ENCODE measurements at regions not wholly inside any gene's neighbourhood (a gene's known extent, or its start where the extent isn't known, plus 50 kb on each side); places are given as distances from the start of the nearest gene placed in this dataset.

- H3K4me1 ChIP-seq (ENCODE audit: control insufficient read depth, insufficient read depth, low read length): no peaks in the 10 kb centered on the region
- no peaks in the 10 kb centered on the region for H3K36me3 ChIP-seq (ENCODE audit: control insufficient read depth in 2 of 2, insufficient read depth in 2 of 2, low read length in 1 of 2)
- H3K27me3 ChIP-seq (replicated peaks in 1 of 2; ENCODE audit: control insufficient read depth in 2 of 2, insufficient read depth in 2 of 2, low read length in 1 of 2): no peaks in the 10 kb centered on the region
- no peak overlapping the region for H2AFZ ChIP-seq (ENCODE audit: control insufficient read depth, low read depth, low read length)
- no peaks in the 10 kb centered on the region for H4K20me1 ChIP-seq (ENCODE audit: control insufficient read depth, insufficient read depth)
- ChIA-PET POLR2A (no interaction called here), SMC1A (ENCODE audit: uncharacterized antibody, unreplicated experiment) (no interaction called here), RAD21 (ENCODE audit: unreplicated experiment) (no interaction called here), CTCF (no interaction called here)
- DNase-seq (ENCODE audit: low read depth, low spot score) (no peak), FAIRE-seq (no peak), ATAC-seq (no peak)
- no peak overlapping the region for H3K4me2 ChIP-seq (ENCODE audit: control insufficient read depth, insufficient read depth)
- WGBS (ENCODE audit: insufficient coverage, insufficient replicate concordance, low lambda C conversion rate, missing lambda C conversion rate): 0% methylated on average over 1 of the region's 1 CpG
- H3K27ac ChIP-seq (ENCODE audit: control insufficient read depth, insufficient read depth): no peak overlapping the region
- intact Hi-C loops (cut with micrococcal nuclease; ENCODE audit: unreplicated experiment) (no loop called here), in situ Hi-C loops (cut with MboI) (no loop called here)
- no peak overlapping the region for H3K4me3 ChIP-seq
- H3K9me3 ChIP-seq (replicated peaks; ENCODE audit: control insufficient read depth, insufficient read depth, low read length): no peaks in the 10 kb centered on the region
- no peak overlapping the region for H3K9ac ChIP-seq (ENCODE audit: control insufficient read depth, insufficient read depth, low read length)
- H3K79me2 ChIP-seq (ENCODE audit: control insufficient read depth, insufficient read depth, low read length): no peaks in the 10 kb centered on the region
- no peak for TF ChIP-seq MLLT1 (IDR thresholded peaks at IDR 0.05)
- BruUV-seq (replicated peaks): no TSS peak
Observed at GRCh38 chr1:57868908-57869307, 445.0 kb upstream of the DAB1 start.

GRCh38 chr1:57868239-57868638, 444.4 kb upstream of the DAB1 start:
- Histone ChIP-seq H3K4me3 (no peak overlapping the region), H3K4me1 (ENCODE audit: control insufficient read depth, insufficient read depth, low read length) (no peaks in the 10 kb centered on the region), H3K27ac (ENCODE audit: control insufficient read depth, insufficient read depth) (no peak overlapping the region), H3K36me3 (ENCODE audit: control insufficient read depth in 2 of 2, insufficient read depth in 2 of 2, low read length in 1 of 2) (no peaks in the 10 kb centered on the region), H2AFZ (ENCODE audit: control insufficient read depth, low read depth, low read length) (no peak overlapping the region), H4K20me1 (ENCODE audit: control insufficient read depth, insufficient read depth) (no peaks in the 10 kb centered on the region), H3K27me3 (replicated peaks in 1 of 2; ENCODE audit: control insufficient read depth in 2 of 2, insufficient read depth in 2 of 2, low read length in 1 of 2) (no peaks in the 10 kb centered on the region), H3K4me2 (ENCODE audit: control insufficient read depth, insufficient read depth) (no peak overlapping the region), H3K79me2 (ENCODE audit: control insufficient read depth, insufficient read depth, low read length) (no peaks in the 10 kb centered on the region), H3K9me3 (replicated peaks; ENCODE audit: control insufficient read depth, insufficient read depth, low read length) (no peaks in the 10 kb centered on the region), H3K9ac (ENCODE audit: control insufficient read depth, insufficient read depth, low read length) (no peak overlapping the region)
- in situ Hi-C loops (cut with MboI) (no loop called here), intact Hi-C loops (cut with micrococcal nuclease; ENCODE audit: unreplicated experiment) (no loop called here)
- 0% methylated on average over 3 of the region's 3 CpGs for WGBS (ENCODE audit: insufficient coverage, insufficient replicate concordance, low lambda C conversion rate, missing lambda C conversion rate)
- ChIA-PET POLR2A (no interaction called here), SMC1A (ENCODE audit: uncharacterized antibody, unreplicated experiment) (interaction anchor here (0.8 kb wide), 1 partner anchor 11 kb away, joined by 5 read pairs; no protein-coding TSS in a partner anchor), RAD21 (ENCODE audit: unreplicated experiment) (no interaction called here), CTCF (no interaction called here)
- ATAC-seq (no peak), FAIRE-seq (no peak), DNase-seq (ENCODE audit: low read depth, low spot score) (no peak)
- TF ChIP-seq IKZF1 (conservative IDR thresholded peaks at IDR 0.05) (no peak), MYB (IDR thresholded peaks at IDR 0.05; ENCODE audit: borderline replicate concordance, low read depth, low read length) (no peak), ATF3 (IDR thresholded peaks at IDR 0.05; ENCODE audit: borderline replicate concordance, extremely low read depth, low read depth, low read length) (no peak), YBX1 (IDR thresholded peaks at IDR 0.05) (no peak), PML (IDR thresholded peaks at IDR 0.05; ENCODE audit: low read length) (no peak), SMAD1 (IDR thresholded peaks at IDR 0.05; ENCODE audit: low read depth, partially characterized antibody) (no peak), HSF1 (IDR thresholded peaks at IDR 0.05; ENCODE audit: low read depth, low read length) (no peak), RB1 (IDR thresholded peaks at IDR 0.05; ENCODE audit: borderline replicate concordance) (no peak), IRF3 (IDR thresholded peaks at IDR 0.05) (no peak), SMARCA5 (IDR thresholded peaks at IDR 0.05) (no peak), TARDBP (IDR thresholded peaks at IDR 0.05; ENCODE audit: borderline replicate concordance) (no peak), BRCA1 (IDR thresholded peaks at IDR 0.05; ENCODE audit: low read depth, low read length) (no peak)
- no TSS peak for BruUV-seq (replicated peaks)

Measured in GM12878 (cell line).